ENCODE measurements at regions not wholly inside any gene's neighbourhood (a gene's known extent, or its start where the extent isn't known, plus 50 kb on each side); places are given as distances from the start of the nearest gene placed in this dataset.

GRCh38 chr7:22876986-22877729 lies 54.5 kb upstream of the TOMM7 start:
- H3K4me3 Mint-ChIP-seq (ENCODE audit: low read depth) = no peak overlapping the region
- H3K36me3 Mint-ChIP-seq (ENCODE audit: low read depth) = peaks cover 4% of the 10 kb centered on the region
- no peak overlapping the region for H3K27ac Mint-ChIP-seq
- DNase-seq (ENCODE audit: low spot score) = no peak
- intact Hi-C loops (cut with micrococcal nuclease) = no loop called here
- H3K9me3 Mint-ChIP-seq = no peaks in the 10 kb centered on the region
- peaks cover 19% of the 10 kb centered on the region for H3K4me1 Mint-ChIP-seq (ENCODE audit: low read depth)
- no peaks in the 10 kb centered on the region for H3K27me3 Mint-ChIP-seq (ENCODE audit: low read depth)

- H3K27ac Mint-ChIP-seq = no peak overlapping the region
- no peaks in the 10 kb centered on the region for H3K27me3 Mint-ChIP-seq (ENCODE audit: low read depth)
- intact Hi-C loops (cut with micrococcal nuclease) = no loop called here
- H3K9me3 Mint-ChIP-seq = no peaks in the 10 kb centered on the region
- no peak overlapping the region for H3K4me3 Mint-ChIP-seq (ENCODE audit: low read depth)
- peaks cover 2% of the 10 kb centered on the region for H3K36me3 Mint-ChIP-seq (ENCODE audit: low read depth)
- DNase-seq (ENCODE audit: low spot score) = no peak
- peaks cover 21% of the 10 kb centered on the region for H3K4me1 Mint-ChIP-seq (ENCODE audit: low read depth)
Measured at GRCh38 chr7:22875470-22875869, 52.8 kb upstream of the TOMM7 start.

GRCh38 chr7:22874904-22875303 lies 52.3 kb upstream of the TOMM7 start:
- Mint-ChIP-seq H3K36me3 (ENCODE audit: low read depth) (peaks cover 7% of the 10 kb centered on the region), H3K27me3 (ENCODE audit: low read depth) (no peaks in the 10 kb centered on the region), H3K4me1 (ENCODE audit: low read depth) (peaks cover 24% of the 10 kb centered on the region), H3K4me3 (ENCODE audit: low read depth) (no peak overlapping the region), H3K9me3 (no peaks in the 10 kb centered on the region), H3K27ac (no peak overlapping the region)
- intact Hi-C loops (cut with micrococcal nuclease) = no loop called here
- DNase-seq (ENCODE audit: low spot score) = no peak
